Inflammatory macrophage treated with lipopolysaccharide for 4 hours (primary cell): ENCODE measurements at regions not wholly inside any gene's neighbourhood (a gene's known extent, or its start where the extent isn't known, plus 50 kb on each side); places are given as distances from the start of the nearest gene placed in this dataset.
"Not testable (repeated sequence)": the region's sequence is repeated elsewhere in the genome, so short reads cannot be mapped to it uniquely, and the experiment has no call there.

ENCODE experiments used
- DNase-seq: peaks from one replicate; pipeline ENCODE4 v3.0.0-alpha.2; 2020

- no peak for DNase-seq
Measured at GRCh38 chr17:33712120-33712519, 419.0 kb upstream of the ASIC2 start.

GRCh38 chr17:33716957-33717356 is 423.9 kb upstream of the ASIC2 start:
- DNase-seq = no peak

GRCh38 chr17:33723736-33724135 is 430.6 kb upstream of the ASIC2 start:
- DNase-seq = not testable (repeated sequence)

- peak; percentile 1 for DNase-seq
Measured at GRCh38 chr17:33725675-33726271, 432.7 kb upstream of the ASIC2 start.

GRCh38 chr17:33730131-33730530 is 437.0 kb upstream of the ASIC2 start:
- DNase-seq = no peak

DNA sequence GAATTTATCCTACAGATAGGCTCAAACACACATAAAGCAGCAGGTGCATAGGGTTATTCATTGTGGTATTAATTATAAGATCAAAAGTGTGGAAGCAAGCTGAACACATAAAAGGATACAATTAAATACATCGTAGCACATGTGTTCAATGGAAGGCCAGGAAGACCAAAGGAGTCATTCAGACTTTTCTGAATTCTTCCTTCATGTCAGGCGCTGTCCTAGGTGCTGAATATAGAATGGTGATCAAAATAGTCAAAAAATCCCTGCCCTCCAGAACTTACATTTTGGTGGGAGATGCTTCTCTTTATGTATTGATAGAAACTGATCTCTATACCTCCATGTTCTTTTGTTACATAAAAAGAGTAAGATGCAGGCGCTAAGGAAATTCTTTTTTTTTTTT is 439.0 kb upstream of the ASIC2 start:
- no peak for DNase-seq

- no peak for DNase-seq
Measured at GRCh38 chr17:33739714-33740113, 446.6 kb upstream of the ASIC2 start.

DNA sequence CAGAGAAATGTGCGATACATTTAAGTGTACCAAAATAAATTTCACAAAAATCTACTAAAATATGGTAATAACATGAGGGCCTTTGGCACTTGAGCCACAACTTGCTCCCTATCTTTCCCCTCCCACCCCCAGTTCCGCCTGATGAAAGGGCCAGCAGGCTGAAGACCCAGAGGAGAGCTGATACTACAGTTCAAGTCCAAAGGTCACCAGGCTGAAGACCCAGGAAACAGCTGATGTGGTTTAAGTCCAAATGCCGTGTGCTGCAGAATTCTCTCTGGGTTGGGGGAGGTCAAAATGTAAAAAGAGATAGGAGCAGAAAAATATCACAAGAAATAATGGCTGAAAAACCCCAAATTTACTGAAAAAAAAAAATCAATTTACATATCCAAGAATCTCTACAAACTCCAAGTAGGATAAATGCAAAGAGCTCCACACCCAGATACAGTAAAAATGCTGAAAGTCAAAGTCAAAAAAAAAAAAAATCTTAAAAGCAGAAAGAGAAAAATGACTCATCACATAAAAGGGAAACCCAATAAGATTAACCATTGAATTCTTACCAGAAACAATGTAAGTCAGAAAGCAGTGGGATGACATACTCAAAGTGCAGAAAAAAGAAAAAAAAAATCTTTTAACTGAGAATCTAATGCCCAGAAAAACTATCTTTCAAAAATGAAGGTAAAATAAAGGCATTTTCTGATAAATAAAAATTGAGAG is 452.1 kb upstream of the ASIC2 start:
- no peak for DNase-seq

DNA sequence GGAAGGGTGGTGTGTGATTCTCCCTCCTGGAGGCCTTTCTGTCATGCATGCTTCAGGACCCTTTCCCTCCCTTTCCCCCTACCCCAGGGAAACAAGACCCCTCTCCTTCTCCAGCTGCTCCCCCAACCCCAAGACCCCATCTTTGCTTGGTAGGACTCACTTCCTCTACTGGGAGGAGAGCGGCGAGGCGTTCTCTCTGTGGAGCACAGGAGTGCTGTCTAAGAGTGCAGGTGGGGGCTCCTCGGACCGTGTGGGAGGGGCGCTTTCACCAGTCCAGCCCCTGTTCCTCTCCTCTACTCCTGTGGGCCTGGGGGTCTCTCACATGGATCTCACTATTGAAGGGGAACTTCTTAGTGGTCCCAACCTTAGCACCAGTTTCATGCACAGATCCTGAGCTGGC is 456.1 kb upstream of the ASIC2 start:
- DNase-seq = no peak

- peak; percentile 48 for DNase-seq
Measured at GRCh38 chr17:33750943-33751701, 458.0 kb upstream of the ASIC2 start.

DNA sequence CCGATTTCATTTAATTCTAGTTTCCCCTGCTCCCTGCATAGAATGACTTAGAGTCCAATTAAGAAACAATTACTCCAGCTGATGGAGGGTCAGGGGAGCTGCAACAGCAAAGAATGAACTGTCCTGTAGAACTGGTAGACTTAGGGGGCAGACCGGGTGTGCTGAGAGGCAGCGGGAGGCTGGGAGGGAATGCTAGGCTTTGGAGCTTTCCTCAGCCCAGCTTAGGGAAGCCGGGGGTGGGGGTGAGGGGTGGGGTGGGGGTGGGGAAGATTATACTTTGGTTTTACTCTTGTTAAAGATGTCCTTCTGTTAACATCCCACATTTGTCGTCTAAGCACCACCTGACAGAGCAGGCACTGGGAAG is 458.6 kb upstream of the ASIC2 start:
- DNase-seq = no peak

DNA sequence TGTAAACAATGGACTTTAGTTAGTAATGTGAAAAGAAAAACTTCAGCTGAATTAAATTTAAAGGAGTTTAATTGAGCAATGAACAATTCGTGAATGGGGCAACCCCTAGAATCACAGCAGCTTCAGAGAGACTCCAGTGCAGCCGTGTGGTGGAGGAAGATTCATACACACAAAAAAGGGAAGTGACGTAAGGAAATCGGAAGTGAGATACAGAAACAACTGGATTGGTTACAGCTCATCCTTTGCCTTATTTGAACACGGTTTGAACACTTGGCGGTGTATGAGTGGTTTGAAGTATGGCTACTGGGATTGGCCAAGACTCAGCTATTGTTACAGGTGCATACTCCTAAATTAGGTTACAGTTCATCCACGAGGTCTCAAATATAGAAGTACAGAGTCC is 460.4 kb upstream of the ASIC2 start:
- peak; percentile 65 for DNase-seq

GRCh38 chr17:33756021-33756420 is 462.9 kb upstream of the ASIC2 start:
- DNase-seq = no peak

DNA sequence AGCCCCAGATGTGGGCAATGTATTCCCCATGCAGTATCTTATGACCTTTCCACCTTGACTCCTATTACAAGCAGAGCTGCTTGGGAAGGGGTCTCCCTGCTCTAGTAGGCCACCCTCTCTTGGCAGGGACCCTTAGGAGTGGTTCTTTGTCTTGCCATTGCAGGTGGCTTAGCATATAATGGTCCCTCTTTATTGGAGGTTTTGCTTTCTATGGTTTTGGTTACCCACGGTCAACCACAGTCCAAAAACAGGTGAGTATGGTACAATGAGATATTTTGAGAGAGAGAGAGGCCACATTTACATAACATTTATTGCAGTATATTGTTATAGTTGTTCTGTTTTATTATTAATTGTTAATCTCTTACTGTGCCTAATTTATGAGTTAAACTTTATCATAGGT is 472.8 kb upstream of the ASIC2 start:
- no peak for DNase-seq

DNA sequence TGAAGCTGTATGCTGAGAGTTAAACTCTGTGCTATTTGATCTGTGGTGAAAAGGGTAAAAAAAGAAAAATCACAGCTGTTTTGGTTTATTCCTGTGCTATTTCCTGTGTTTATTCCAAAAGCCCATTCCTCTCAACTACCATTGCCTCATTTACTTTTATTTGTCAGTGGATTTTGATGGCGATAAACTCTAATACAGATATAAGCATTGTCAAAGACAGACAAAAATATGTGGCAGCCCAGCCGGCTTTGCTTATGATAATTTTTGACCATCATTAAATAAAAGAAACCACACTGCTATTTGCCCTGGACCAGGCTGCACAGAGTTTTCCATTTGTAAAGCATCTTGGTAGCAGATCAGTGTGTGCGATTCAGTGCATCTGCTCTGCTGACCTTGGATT is 473.6 kb upstream of the ASIC2 start:
- DNase-seq = no peak

DNA sequence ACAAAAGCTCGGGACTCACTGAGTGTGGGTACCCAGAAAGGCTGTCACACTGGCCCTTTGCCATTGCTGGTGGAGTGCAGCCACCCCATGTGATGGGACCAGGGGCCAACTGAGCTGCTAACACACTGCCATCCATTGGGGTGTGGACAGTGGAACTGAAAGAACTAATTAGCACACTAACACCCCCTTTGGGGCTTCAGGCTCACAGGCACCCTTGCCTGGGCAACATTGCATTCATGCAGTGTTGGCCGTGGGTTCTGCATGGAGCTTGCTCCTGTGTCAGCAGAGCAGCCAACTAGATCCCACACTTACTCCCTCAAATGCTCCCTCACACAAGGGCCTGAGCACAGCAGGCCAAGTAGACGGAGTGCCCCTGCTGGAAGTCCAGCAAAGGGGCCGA is 476.0 kb upstream of the ASIC2 start:
- DNase-seq = no peak

DNA sequence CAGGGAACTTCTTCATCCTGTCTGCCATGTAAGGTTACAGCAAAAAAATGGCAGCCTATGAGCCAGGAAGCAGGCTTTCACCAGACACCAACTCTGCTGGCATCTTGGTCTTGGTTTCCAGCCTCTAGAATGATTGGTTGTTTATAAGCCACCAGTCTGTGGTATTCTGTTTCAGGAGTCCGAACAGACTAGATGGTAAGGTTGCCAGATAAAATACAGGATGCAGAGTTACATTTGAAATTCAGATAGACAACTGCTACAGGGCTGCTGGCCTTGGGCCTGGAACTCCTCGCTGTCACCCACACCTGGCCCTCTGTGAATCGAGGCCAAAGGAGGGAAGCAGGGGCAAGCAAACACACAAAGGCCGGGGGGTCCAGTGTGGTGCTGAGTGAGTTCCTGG is 478.8 kb upstream of the CCL2 start:
- DNase-seq = no peak

GRCh38 chr17:33776903-33777302 is 478.2 kb upstream of the CCL2 start:
- DNase-seq = no peak

- DNase-seq = peak; percentile 43
Measured at GRCh38 chr17:33777674-33778073, 477.4 kb upstream of the CCL2 start.

- no peak for DNase-seq
Measured at GRCh38 chr17:33778505-33779233, 476.4 kb upstream of the CCL2 start.

- DNase-seq = peak; percentile 43
Measured at GRCh38 chr17:33779234-33779591, 475.9 kb upstream of the CCL2 start.

DNA sequence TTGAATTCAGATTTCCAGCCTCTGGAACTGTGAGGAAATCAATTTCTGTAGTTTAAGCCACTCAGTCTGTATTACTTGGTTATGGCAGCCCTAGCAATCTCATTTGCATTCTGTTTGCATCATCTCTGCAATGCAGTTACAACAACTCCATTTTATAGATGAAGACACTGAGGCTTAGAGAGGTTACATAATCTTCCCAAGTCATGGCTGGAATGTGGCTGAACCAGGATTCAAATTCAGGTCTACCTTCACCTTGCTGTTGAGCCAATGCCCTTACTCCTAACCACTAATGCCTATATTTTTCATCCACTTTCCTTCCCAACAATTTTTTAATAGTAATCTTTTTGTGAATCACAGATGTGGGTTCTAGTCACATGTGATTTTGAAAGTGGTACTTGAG is 469.8 kb upstream of the CCL2 start:
- DNase-seq = no peak

GRCh38 chr17:33786478-33786877 is 468.6 kb upstream of the CCL2 start:
- DNase-seq = no peak

DNA sequence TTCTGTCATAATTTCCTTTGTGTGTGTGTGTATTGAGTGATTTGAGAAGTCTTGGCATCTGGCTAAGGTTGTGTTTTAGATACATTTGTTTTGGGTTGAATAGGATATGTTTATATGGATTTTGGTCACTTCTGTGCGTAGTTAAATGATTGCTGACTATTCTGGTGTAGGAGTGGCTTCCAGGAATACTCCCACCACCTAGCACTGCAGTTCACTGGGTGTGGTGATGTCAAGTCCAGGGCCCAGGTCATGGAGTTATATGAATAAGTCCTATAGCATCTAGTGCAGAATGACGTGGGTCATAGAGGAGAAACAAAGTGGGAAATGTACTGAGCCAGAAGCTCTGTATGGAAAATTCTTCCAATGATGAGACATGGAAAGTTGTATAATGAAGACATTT is 465.4 kb upstream of the CCL2 start:
- DNase-seq = no peak
